Mucosa of descending colon (tissue), 3 donors: ENCODE measurements at regions not wholly inside any gene's neighbourhood (a gene's known extent, or its start where the extent isn't known, plus 50 kb on each side); places are given as distances from the start of the nearest gene placed in this dataset.

Experiments
- ATAC-seq: fragments of 200-7000 bp; cut with Tn5 transposase; one replicate; pipeline ENCODE4 v1.9.1; 2020; ENCODE audit warnings: mild to moderate bottlenecking, moderate library complexity
- DNase-seq, 3 donors: peaks; one replicate each; pipeline ENCODE4 v3.0.0-alpha.2; 2020
- H3K36me3 ChIP-seq: fragments of 200-600 bp; one replicate; pipeline ENCODE4 v1.8.0; 2021; ENCODE audit warnings: low read depth, mild to moderate bottlenecking
- H3K4me1 ChIP-seq: fragments of 200-600 bp; one replicate; pipeline ENCODE4 v1.8.0; 2021; ENCODE audit warnings: low read depth, mild to moderate bottlenecking
- H3K4me3 ChIP-seq: fragments of 200-600 bp; one replicate; pipeline ENCODE4 v1.8.0; 2021; ENCODE audit warnings: mild to moderate bottlenecking
- H3K9me3 ChIP-seq: fragments of 200-600 bp; one replicate; pipeline ENCODE4 v1.8.0; 2021; ENCODE audit warnings: mild to moderate bottlenecking
- intact Hi-C, 2 donors: fragments of 100-400 bp; cut with DNase I in 1 of 2; cut with micrococcal nuclease in 1 of 2; formaldehyde crosslinking; loops; one replicate each; pipeline versions ENCODE4 v1.11.0 to v1.11.1; 2022; cut with DNase I, micrococcal nuclease
- TF ChIP-seq, protein P1 (sequence below): fragments of 200-600 bp; IDR thresholded peaks from one replicate; pipeline ENCODE4 v1.8.0; 2022; ENCODE audit warnings: antibody characterized with exemption, mild to moderate bottlenecking
- donor health status: DM: no; HTN: no; CAD: no; lungs with moderate emphysema.
- donor health status: DM: no; HTN: no; CAD: no.
- donor health status: DM: no; HTN: yes; CAD: no.

DNA sequence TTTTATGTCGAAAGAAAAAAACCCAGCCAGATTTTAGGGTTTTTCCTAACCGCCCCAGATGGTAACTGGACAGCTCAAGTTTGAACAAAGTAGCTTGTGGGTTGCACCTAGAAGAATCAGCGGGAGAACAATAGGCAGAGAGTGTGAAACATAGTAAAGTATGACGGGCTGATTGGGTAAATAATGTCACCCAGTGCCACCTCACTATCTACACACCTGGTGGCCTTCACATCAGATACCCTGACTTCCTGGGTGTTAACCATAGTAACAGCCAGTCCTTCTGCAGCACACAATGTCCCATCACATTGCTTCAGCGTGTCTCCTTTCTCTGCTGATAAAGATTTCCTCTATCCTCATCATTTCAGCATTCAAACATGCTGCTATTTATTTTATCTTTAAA is 159.1 kb upstream of the HS3ST1 start:
- intact Hi-C loops: no loop called here
- DNase-seq: no peak

DNA sequence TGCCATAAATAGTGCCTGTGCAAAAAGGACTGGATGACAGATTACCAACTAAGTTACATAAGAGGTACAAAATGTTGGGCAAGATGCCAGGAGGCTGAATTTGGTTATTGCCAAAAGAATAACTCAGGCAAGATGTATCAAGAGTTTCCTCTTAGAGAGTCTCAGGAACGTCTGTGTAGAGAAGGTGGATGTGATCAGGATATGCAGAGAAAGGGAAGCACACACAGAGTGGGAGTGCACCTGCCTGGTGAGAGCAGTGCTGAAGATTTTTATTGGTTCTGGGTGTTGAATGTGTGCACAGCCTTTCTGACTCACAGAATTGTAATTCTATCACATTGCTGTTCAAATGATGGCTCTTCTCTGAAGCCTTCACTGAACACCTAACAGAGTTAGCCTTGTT is 156.8 kb upstream of the HS3ST1 start:
- Histone ChIP-seq H3K4me1 (peaks cover 6% of the 10 kb centered on the region), H3K4me3 (no peak overlapping the region), H3K36me3 (no peaks in the 10 kb centered on the region), H3K9me3 (no peaks in the 10 kb centered on the region)
- TF ChIP-seq, protein P1, sequence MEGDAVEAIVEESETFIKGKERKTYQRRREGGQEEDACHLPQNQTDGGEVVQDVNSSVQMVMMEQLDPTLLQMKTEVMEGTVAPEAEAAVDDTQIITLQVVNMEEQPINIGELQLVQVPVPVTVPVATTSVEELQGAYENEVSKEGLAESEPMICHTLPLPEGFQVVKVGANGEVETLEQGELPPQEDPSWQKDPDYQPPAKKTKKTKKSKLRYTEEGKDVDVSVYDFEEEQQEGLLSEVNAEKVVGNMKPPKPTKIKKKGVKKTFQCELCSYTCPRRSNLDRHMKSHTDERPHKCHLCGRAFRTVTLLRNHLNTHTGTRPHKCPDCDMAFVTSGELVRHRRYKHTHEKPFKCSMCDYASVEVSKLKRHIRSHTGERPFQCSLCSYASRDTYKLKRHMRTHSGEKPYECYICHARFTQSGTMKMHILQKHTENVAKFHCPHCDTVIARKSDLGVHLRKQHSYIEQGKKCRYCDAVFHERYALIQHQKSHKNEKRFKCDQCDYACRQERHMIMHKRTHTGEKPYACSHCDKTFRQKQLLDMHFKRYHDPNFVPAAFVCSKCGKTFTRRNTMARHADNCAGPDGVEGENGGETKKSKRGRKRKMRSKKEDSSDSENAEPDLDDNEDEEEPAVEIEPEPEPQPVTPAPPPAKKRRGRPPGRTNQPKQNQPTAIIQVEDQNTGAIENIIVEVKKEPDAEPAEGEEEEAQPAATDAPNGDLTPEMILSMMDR: no peak
- DNase-seq: peak in 1 of 3 donors; percentile 41
- ATAC-seq: peak; percentile 100
- intact Hi-C loops: no loop called here

More for the DNA sequence above, 159.1 kb upstream of the HS3ST1 start:
- Histone ChIP-seq H3K4me1 (peaks cover 6% of the 10 kb centered on the region), H3K9me3 (no peaks in the 10 kb centered on the region), H3K36me3 (no peaks in the 10 kb centered on the region), H3K4me3 (no peak overlapping the region)
- peak; percentile 6 for ATAC-seq
- TF ChIP-seq, protein P1: no peak

DNA sequence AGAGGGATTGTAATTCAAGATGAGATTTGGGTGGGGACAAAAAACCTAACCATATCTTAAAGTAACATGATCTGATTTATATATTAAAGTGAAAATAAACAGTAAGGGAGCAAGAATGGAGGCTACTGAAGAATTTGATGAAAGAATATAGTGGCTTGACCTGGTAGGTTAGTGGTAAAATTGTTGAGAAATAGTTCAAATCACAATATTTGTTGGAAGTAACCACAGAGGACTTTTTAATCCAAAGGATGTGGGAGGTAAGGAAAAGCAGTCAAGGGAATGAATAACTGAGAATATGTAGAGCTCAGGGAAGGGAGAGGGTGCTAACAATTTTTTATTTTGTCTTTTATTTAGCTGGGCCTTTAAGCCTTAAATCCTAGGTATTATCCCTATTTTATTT is 139.8 kb upstream of the HS3ST1 start:
- no peak overlapping the region for H3K4me3 ChIP-seq
- no peaks in the 10 kb centered on the region for H3K4me1 ChIP-seq
- ATAC-seq (no peak), DNase-seq (no peak)
- intact Hi-C loops: no loop called here
- TF ChIP-seq, protein P1: no peak
- no peaks in the 10 kb centered on the region for H3K36me3 ChIP-seq
- no peaks in the 10 kb centered on the region for H3K9me3 ChIP-seq

DNA sequence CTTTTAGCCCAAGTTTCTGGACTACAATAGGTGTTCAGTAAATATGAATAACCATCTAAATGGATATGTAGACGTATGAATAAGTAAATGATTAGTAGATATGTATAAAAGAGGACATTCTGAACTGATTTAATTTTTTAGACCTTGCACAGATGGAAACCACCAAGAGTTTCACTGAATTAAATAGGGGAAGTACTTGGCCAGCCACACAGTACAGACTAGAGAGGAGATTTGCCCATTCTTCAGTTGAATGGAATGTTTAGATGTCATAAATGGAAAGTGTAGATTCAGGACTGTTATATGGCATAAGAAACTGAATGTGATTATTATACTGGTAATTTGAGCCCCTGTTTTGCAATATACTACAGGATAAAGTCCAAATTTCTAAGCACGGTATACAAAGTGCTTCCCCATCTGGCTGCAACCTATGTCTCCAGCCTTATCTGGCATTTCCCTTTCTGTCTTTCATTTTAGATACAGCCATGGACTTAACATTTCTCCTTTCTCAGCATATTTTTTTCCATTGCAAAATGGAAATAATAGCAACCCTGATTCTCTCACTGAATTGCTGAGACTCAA is 137.8 kb upstream of the HS3ST1 start:
- H3K4me3 ChIP-seq: no peak overlapping the region
- H3K4me1 ChIP-seq: no peaks in the 10 kb centered on the region
- ATAC-seq (peak; percentile 95), DNase-seq (no peak)
- no peaks in the 10 kb centered on the region for H3K9me3 ChIP-seq
- TF ChIP-seq, protein P1: no peak
- H3K36me3 ChIP-seq: no peaks in the 10 kb centered on the region
- intact Hi-C loops: no loop called here

DNA sequence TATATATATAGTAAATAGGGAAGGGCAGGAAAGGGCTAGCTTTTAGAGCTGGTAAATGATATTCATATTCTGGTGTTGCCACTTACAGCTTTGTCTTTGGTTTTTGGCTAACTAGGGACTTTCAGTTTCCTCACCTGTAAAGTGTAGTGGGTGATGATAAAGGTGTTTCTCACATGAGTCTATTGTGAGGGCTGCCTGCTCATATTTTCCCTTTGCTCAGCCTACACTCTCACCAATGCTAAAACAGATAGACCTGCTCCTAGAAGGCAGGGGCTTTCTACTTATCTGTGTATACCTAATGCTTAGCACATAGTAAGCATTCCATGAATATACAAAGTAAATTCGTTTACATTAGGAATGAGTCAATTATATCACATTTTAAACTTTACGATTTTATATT is 137.2 kb upstream of the HS3ST1 start:
- H3K4me1 ChIP-seq: no peaks in the 10 kb centered on the region
- no peak for DNase-seq
- TF ChIP-seq, protein P1: no peak
- intact Hi-C loops: no loop called here
- no peaks in the 10 kb centered on the region for H3K9me3 ChIP-seq
- H3K4me3 ChIP-seq: no peak overlapping the region
- no peaks in the 10 kb centered on the region for H3K36me3 ChIP-seq
- no peak for ATAC-seq

DNA sequence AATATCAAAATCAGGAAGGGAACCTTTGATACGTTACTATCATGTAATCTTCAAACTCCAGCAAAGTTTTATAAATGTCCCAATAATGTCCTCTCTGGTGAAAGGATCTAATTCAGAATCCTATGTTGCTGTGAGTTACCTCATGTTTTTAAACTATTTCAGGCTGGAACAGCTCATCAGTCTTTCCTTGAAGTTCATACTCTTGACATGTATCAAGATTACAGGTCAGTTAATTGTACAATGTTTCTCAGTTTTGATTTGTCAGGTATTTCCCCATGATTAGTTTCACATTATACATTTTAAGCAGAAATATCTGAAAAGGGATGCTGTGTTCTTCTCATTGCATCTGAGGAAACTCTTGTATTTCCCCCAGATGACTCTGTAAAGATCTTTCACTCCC is 136.5 kb upstream of the HS3ST1 start:
- no peak for ATAC-seq
- Histone ChIP-seq H3K4me3 (no peak overlapping the region), H3K4me1 (no peaks in the 10 kb centered on the region), H3K36me3 (no peaks in the 10 kb centered on the region), H3K9me3 (no peaks in the 10 kb centered on the region)
- intact Hi-C loops: no loop called here
- TF ChIP-seq, protein P1: no peak
- no peak for DNase-seq
